Anterior cingulate cortex (tissue), 58 donors: ENCODE measurements at regions not wholly inside any gene's neighbourhood (a gene's known extent, or its start where the extent isn't known, plus 50 kb on each side); places are given as distances from the start of the nearest gene placed in this dataset.
"Not testable (repeated sequence)": the region's sequence is repeated elsewhere in the genome, so short reads cannot be mapped to it uniquely, and the experiment has no call there.

ENCODE experiments used
- DNase-seq, 58 donors: peaks; one replicate each; lab custom pipeline; 2025; lab: John Stamatoyannopoulos, UW

DNA sequence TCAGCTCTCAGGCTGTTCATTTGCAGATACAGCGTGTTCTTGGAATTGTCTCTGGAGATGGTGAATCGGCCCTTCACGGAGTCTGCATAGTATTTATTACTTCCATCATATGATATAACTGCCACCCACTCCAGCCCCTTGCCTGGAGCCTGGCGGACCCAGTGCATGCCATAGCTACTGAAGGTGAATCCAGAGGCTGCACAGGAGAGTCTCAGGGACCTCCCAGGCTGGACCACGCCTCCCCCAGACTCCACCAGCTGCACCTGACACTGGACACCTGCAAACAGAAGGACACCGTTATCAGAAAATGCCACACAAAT lies 808.7 kb downstream of the TMEM121 start:
- not testable (repeated sequence) for DNase-seq

GRCh38 chr14:106338775-106339174 lies 812.4 kb downstream of the TMEM121 start:
- DNase-seq: not testable (repeated sequence)

DNA sequence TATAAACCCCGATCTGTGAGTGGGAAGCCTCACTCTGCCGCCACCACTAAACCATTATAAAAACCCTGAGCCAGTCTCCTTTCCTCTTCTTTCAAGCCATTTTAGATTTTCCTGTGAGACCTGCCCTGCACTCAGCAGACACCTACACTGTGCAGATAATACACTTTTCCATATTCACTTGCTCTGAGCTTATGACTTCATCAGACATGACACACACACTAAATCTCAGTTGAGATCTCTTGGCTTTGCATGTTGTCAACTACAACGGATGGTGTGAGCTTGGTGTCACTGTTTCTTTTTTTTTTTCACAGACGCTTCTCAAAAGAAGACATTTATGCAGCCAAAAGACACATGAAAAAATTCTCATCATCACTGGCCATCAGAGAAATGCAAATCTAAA lies 814.3 kb downstream of the TMEM121 start:
- DNase-seq: not testable (repeated sequence)

DNA sequence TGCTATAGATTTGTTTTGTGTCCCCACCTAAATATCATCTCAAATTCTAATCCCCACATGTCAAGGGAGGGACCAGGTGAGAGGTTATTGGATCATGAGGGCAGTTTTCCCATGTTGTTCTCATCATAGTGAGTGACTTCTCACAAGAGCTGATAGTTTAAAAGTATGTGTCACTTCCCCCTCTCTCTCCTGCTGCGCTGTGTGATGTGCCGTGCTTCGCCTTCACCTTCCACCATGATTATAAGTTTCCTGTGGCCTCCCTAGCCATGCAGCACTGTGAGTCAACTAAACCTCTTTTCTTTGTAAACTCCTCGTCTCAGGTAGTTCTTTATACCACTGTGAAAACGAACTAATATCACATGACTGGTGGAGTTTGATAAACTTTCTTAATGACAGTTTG lies 814.8 kb downstream of the TMEM121 start:
- not testable (repeated sequence) for DNase-seq

GRCh38 chr14:106343626-106344025 lies 817.2 kb downstream of the TMEM121 start:
- DNase-seq: no peak

- not testable (repeated sequence) for DNase-seq
Observed at GRCh38 chr14:106344065-106344614, 817.8 kb downstream of the TMEM121 start.

GRCh38 chr14:106344791-106345479 lies 818.6 kb downstream of the TMEM121 start:
- DNase-seq: not testable (repeated sequence)

DNA sequence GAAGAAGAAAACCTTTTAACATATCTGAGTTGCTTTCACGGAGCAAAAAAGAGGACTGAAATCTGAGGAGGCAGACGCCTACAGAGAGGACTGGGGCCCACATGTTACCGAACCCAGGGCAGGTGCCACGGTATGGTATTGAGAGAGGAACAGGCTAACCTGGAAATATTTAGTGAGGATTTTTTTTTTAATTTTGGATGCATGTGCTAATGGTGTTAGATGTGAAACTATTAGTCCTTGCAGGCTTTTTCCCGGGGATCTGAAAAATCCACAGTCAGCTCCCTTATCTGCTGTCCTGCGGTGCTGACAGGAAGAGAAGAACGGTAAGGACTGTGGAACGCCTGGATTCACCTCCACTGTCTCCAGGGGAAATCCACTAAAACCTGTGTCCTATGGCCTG lies 819.7 kb downstream of the TMEM121 start:
- DNase-seq: no peak

DNA sequence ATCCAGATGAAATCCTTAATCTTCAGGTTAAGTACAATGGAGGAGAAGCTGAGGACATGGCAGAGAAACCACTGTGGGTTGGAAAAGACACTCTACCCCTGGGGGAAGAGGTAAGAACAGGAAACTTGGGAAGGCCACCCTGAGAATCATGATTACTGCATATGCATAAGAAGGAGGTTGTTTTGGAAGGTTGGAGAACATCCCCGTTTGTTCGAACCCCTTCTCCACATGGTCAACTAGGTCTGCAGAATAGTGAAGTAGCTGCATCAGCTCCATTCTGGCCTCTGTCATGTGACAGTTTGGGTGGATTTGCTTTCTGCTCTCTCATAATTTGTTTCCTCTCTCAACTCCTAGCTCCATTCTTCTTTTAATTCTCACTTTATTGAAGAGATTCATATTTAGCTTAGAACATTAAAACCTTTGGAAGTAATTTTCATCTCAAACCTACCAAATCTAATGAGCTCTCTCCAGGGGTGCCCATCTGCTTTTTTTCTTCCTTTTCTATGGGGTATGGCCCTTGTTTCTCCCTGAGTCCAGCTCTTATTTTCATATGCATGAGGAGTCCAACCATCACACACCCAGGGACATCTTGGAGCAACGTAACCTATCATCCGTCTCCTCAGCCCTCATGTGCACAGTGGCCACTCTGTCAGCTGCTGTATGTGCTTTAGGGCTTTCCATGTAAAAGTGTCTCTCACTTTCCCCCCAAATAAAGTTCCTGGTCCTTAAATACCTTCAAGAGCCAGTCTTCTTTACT lies 820.3 kb downstream of the TMEM121 start:
- no peak for DNase-seq

DNA sequence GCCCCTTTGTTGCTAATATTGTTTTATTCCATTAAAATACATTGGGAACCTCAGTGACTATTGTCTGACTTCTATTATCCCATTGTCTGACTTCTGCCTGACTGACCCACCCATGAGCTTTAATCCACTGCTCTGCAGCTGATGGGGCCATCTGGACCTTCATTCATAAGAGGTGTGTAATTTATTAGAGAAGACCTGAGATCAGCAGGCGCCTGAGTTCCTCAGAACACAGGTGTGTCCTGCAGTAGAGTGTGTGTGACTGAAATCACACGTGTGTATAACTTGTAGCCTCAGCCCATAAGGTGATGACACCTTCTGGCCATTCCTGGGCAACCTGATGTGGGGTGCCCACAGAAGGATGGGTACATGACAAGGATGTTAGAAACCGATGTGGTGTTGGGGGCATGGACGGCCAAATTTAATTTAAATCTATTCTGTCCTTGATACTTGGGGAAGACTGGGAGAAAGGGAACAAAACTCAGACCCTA lies 821.0 kb downstream of the TMEM121 start:
- DNase-seq: no peak

GRCh38 chr14:106347890-106348755 lies 821.7 kb downstream of the TMEM121 start:
- DNase-seq: no peak

- not testable (repeated sequence) for DNase-seq
Observed at GRCh38 chr14:106348873-106349540, 822.6 kb downstream of the TMEM121 start.

GRCh38 chr14:106349678-106350457 lies 823.5 kb downstream of the TMEM121 start:
- DNase-seq: not testable (repeated sequence)

DNA sequence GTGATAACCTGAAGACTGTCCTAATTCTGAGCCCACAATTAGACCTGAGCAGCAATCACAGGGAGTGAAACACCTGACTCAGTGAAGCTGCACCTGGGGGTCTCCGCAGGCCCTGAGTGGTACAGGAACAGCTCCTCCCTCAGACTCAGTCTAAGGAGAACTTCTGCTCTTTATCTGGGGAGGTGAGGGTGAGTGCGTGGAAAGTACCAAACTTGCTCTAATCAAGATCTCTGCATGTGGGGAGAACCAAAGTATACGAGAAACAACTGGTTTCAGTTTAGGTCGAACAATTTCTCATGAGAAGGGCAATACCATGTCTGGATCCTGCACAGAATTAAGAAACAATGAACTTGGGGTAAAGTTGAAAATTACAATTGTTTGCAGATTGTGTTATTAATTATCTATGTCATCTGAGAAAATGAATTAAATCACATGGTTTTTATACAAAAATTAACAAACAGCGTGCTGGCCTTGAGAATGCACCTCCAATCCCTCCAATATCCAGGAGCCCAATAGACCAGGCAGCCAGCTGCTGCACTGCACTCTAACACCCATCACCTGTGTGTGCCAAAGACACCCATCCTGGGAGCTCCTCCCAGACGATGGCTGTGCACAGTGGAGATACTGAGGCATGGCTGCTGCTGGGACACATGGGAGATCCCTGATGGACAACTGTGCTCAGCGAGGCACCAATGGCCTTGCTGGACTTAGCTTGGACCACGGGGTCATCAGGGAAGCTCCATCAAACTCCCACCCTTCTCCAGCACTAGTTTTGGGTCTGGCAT lies 828.8 kb downstream of the TMEM121 start:
- not testable (repeated sequence) for DNase-seq

GRCh38 chr14:106355881-106356642 lies 829.7 kb downstream of the TMEM121 start:
- not testable (repeated sequence) for DNase-seq

DNA sequence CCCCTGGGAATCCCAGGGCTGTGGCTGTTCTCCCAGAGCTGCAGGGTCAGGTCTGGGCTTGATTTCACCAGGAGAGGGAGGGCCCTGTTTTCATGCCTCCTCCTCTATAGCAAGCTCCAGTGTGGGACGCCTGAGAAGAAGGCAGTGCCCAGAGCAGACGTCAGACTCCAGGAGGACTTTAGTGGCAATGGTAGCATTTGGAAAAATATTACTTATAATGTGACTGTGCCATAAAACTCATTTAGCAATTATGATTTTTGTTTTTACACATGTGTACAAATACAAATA lies 830.2 kb downstream of the TMEM121 start:
- DNase-seq: not testable (repeated sequence)

DNA sequence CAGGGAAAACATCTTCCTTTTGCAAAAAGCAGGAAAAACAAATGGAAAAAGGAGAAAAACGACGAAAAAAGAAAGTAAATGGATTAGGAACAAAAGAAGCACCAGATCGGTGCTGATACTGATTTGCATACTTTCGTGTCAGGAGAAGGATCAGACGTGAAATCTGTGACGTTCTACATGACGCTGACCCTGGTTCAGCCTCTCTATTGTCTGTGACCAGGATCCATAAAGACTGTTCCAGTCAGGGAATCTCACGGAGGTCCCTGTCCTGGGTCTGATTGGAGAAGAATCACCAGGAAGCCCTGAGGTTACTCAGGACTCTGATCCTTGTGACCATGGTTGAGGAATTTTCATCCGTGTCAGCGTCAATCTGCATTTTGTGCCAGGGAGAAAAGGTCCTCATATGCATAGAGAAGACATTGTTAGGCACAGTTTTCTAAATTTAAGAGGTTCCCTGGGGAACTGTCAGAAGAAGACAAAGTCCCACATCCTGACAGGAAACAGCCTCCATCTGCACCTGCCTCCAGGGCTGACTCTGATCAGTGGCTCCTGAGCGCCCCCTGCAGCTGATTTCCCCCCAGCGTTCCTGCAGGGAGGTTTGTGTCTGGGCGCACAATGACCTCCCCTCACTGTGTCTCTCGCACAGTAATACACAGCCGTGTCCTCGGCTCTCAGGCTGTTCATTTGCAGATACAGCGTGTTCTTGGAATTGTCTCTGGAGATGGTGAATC lies 832.9 kb downstream of the TMEM121 start:
- DNase-seq: not testable (repeated sequence)
